Fibroblast of lung (primary cell): ENCODE measurements at regions not wholly inside any gene's neighbourhood (a gene's known extent, or its start where the extent isn't known, plus 50 kb on each side); places are given as distances from the start of the nearest gene placed in this dataset.
"Not testable (repeated sequence)": the region's sequence is repeated elsewhere in the genome, so short reads cannot be mapped to it uniquely, and the experiment has no call there.

Source experiments
- DNase-seq, 2 donors: peaks; one replicate each; pipeline versions ENCODE4 v3.0.0 to v3.0.0-alpha.2; 2010; ENCODE audit warnings: low read depth in 2 of 2
- H2AFZ ChIP-seq: 2 replicates; pipeline ENCODE4 v1.5.1; 2012; ENCODE audit warnings: low read length, control low read depth, inconsistent platforms
- H3K27ac ChIP-seq: 2 replicates; pipeline ENCODE4 v1.5.1; 2011; ENCODE audit warnings: low read length, control low read depth; ENCODE audit not compliant: insufficient read depth
- H3K27me3 ChIP-seq: 2 replicates; pipeline ENCODE4 v1.5.1; 2011; ENCODE audit warnings: mild to moderate bottlenecking, low read length; ENCODE audit not compliant: control insufficient read depth, insufficient read depth
- H3K36me3 ChIP-seq: 2 replicates; pipeline ENCODE4 v1.5.1; 2011; ENCODE audit warnings: low read length; ENCODE audit not compliant: control insufficient read depth, insufficient read depth
- H3K4me1 ChIP-seq: 2 replicates; pipeline ENCODE4 v1.5.1; 2011; ENCODE audit warnings: low read length; ENCODE audit not compliant: control insufficient read depth, insufficient read depth; ENCODE audit errors: extremely low read depth
- H3K4me2 ChIP-seq: 2 replicates; pipeline ENCODE4 v1.5.1; 2011; ENCODE audit warnings: low read length, control low read depth; ENCODE audit not compliant: insufficient read depth; ENCODE audit errors: extremely low read depth
- H3K4me3 ChIP-seq, 4 experiments: fragments of 200-600 bp in 1 of 4; sonication (generic) in 1 of 4; replicated peaks in 1 of 4; 2 replicates each; pipeline ENCODE4 v1.5.1; 2011 to 2016; ENCODE audit warnings: low read length in 4 of 4, low read depth in 3 of 4, mild to moderate bottlenecking in 3 of 4, control low read depth in 2 of 4, inconsistent platforms in 1 of 4, mixed read lengths in 1 of 4; ENCODE audit not compliant: insufficient read depth in 1 of 4; ENCODE audit errors: control extremely low read depth in 1 of 4
- H3K79me2 ChIP-seq: 2 replicates; pipeline ENCODE4 v1.5.1; 2012; ENCODE audit warnings: mild to moderate bottlenecking, low read length, inconsistent platforms; ENCODE audit not compliant: control insufficient read depth, insufficient read depth
- H3K9ac ChIP-seq: 2 replicates; pipeline ENCODE4 v1.5.1; 2011; ENCODE audit warnings: mild to moderate bottlenecking, low read length, control low read depth; ENCODE audit not compliant: insufficient read depth
- H3K9me3 ChIP-seq: 2 replicates; pipeline ENCODE4 v1.5.1; 2012; ENCODE audit warnings: low read depth, low read length; ENCODE audit not compliant: control insufficient read depth, insufficient read depth
- H4K20me1 ChIP-seq: 2 replicates; pipeline ENCODE4 v1.5.1; 2011; ENCODE audit warnings: low read length; ENCODE audit not compliant: control insufficient read depth, insufficient read depth; ENCODE audit errors: extremely low read depth
- EZH2 ChIP-seq: IDR thresholded peaks from 2 replicates; pipeline ENCODE4 v1.5.1; 2012; ENCODE audit warnings: low read length, control low read depth, mild to moderate bottlenecking; ENCODE audit errors: missing control alignments
- TF ChIP-seq, protein P1 (sequence below), 2 donors: IDR thresholded peaks in 1 of 2; conservative IDR thresholded peaks in 1 of 2; 1 replicate in 1 of 2; 2 replicates in 1 of 2; pipeline ENCODE4 v1.5.1; 2011 to 2012; ENCODE audit warnings: low read length in 2 of 2, control low read depth in 1 of 2, inconsistent platforms in 1 of 2, low read depth in 1 of 2, mild to moderate bottlenecking in 1 of 2

DNA sequence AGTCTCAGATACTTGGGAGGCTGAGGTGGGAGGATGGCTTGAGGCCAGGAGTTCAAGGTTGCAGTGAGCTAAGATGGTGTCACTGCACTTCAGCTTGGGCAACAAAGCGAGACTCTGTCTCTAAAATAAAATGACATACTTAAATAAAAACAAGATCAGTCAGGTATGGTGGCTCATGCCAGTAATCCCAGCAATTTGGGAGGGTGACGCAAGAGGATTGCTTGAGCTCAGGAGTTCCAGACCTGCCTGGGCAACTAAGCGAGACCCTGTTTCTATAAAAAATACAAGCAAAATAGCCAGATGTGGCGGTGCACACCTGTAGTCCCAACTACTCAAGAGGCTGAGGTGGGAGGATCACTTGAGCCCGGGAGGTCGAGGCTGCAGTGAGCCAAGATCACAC is 149.6 kb downstream of the ZFP64 start:
- Histone ChIP-seq H3K36me3 (no peaks in the 10 kb centered on the region), H2AFZ (no peak overlapping the region), H4K20me1 (no peaks in the 10 kb centered on the region), H3K9me3 (no peaks in the 10 kb centered on the region), H3K4me3 (no peak overlapping the region), H3K27me3 (no peaks in the 10 kb centered on the region), H3K4me2 (no peak overlapping the region), H3K9ac (no peak overlapping the region), H3K27ac (no peak overlapping the region), H3K79me2 (no peaks in the 10 kb centered on the region), H3K4me1 (no peaks in the 10 kb centered on the region)
- no peak for DNase-seq
- no peak for TF ChIP-seq EZH2
- TF ChIP-seq, protein P1, sequence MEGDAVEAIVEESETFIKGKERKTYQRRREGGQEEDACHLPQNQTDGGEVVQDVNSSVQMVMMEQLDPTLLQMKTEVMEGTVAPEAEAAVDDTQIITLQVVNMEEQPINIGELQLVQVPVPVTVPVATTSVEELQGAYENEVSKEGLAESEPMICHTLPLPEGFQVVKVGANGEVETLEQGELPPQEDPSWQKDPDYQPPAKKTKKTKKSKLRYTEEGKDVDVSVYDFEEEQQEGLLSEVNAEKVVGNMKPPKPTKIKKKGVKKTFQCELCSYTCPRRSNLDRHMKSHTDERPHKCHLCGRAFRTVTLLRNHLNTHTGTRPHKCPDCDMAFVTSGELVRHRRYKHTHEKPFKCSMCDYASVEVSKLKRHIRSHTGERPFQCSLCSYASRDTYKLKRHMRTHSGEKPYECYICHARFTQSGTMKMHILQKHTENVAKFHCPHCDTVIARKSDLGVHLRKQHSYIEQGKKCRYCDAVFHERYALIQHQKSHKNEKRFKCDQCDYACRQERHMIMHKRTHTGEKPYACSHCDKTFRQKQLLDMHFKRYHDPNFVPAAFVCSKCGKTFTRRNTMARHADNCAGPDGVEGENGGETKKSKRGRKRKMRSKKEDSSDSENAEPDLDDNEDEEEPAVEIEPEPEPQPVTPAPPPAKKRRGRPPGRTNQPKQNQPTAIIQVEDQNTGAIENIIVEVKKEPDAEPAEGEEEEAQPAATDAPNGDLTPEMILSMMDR (conservative IDR thresholded peaks at IDR 0.05 in 1 of 2, IDR thresholded peaks at IDR 0.05 in 1 of 2; ENCODE audit: low read depth in 1 of 2, low read length in 2 of 2) = no peak

DNA sequence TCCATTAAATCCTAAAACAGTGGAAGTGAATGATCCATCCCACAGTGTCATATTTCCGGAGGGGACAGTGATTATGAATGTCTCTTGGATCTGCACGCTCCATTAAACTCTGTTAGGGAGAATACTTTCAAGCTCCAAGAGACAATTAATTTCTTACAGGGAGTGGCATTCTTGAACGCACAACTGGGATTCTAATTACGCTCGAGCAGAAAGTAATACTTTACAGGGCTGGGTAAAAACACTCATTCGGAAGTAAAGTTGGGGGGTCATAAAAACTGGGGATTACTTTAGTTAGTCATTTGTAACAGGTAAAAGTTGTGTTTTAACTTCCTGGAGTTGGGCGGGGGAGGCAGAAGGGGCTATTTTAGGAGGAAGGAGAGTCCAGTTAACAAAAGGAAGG is 151.8 kb downstream of the ZFP64 start:
- H3K9me3 ChIP-seq = no peaks in the 10 kb centered on the region
- H4K20me1 ChIP-seq = no peaks in the 10 kb centered on the region
- no peaks in the 10 kb centered on the region for H3K27me3 ChIP-seq
- no peak overlapping the region for H3K27ac ChIP-seq
- no peak for DNase-seq
- H3K9ac ChIP-seq = no peak overlapping the region
- H2AFZ ChIP-seq = no peak overlapping the region
- no peaks in the 10 kb centered on the region for H3K4me1 ChIP-seq
- no peaks in the 10 kb centered on the region for H3K36me3 ChIP-seq
- TF ChIP-seq, protein P1 (conservative IDR thresholded peaks at IDR 0.05 in 1 of 2, IDR thresholded peaks at IDR 0.05 in 1 of 2; ENCODE audit: low read depth in 1 of 2, low read length in 2 of 2) = no peak
- TF ChIP-seq EZH2 = no peak
- H3K4me3 ChIP-seq = no peak overlapping the region
- no peaks in the 10 kb centered on the region for H3K79me2 ChIP-seq
- no peak overlapping the region for H3K4me2 ChIP-seq

DNA sequence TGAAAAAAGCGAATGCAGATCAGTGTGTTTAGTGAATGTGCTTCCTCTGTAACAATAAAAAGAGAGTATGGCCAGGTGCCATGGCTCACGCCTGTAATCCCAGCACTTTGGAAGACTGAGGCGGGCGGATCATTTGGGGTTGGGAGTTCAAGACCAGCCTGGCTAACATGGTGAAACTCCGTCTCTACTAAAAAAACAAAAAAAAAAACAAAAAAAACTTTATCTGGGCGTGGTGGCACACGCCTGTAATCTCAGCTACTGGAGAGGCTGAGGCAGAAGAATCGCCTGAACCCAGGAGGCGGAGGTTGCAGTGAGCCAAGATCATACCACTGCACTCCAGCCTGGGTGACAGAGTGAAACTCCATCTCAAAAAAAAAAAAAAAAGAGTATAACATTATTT is 152.9 kb downstream of the ZFP64 start:
- H3K4me3 ChIP-seq, H3K27me3 ChIP-seq, H2AFZ ChIP-seq, H3K79me2 ChIP-seq, H4K20me1 ChIP-seq, H3K36me3 ChIP-seq, H3K4me2 ChIP-seq, DNase-seq, H3K9ac ChIP-seq, H3K4me1 ChIP-seq, H3K9me3 ChIP-seq, H3K27ac ChIP-seq: not testable (repeated sequence)

DNA sequence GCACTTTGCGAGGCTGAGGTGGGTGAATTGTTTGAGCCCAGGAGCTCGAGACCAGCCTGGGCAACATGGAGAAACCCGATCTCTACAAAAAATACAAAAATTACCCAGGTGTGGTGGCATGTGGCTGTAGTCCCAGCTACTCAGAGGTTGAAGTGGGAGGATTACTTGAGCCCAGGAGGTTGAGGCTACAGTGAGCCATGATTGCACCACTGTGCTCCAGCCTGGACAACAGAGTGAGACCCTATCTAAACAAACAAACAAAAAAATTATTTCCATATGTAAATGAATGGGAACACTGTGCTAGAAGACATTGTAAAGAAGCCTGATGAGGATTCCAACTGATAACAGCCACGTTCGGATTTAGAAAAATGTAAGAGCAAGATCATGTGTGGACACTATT is 154.2 kb downstream of the ZFP64 start:
- Histone ChIP-seq H3K9me3 (no peaks in the 10 kb centered on the region), H3K4me1 (no peaks in the 10 kb centered on the region), H3K27me3 (no peaks in the 10 kb centered on the region), H3K4me3 (no peak overlapping the region), H4K20me1 (no peaks in the 10 kb centered on the region), H3K4me2 (no peak overlapping the region), H3K27ac (no peak overlapping the region), H3K9ac (no peak overlapping the region), H3K36me3 (no peaks in the 10 kb centered on the region), H2AFZ (no peak overlapping the region), H3K79me2 (no peaks in the 10 kb centered on the region)
- TF ChIP-seq, protein P1 (conservative IDR thresholded peaks at IDR 0.05 in 1 of 2, IDR thresholded peaks at IDR 0.05 in 1 of 2; ENCODE audit: low read depth in 1 of 2, low read length in 2 of 2) = no peak
- no peak for TF ChIP-seq EZH2
- no peak for DNase-seq
